Lower leg skin (tissue), 4 donors: ENCODE measurements at regions not wholly inside any gene's neighbourhood (a gene's known extent, or its start where the extent isn't known, plus 50 kb on each side); places are given as distances from the start of the nearest gene placed in this dataset.

ENCODE experiments used
- DNase-seq, 2 donors: peaks; one replicate each; pipeline ENCODE4 v3.0.0-alpha.2; 2019; ENCODE audit warnings: low spot score in 2 of 2
- H3K4me3 ChIP-seq: fragments of 200-600 bp; sonication (generic); 2 replicates; pipeline ENCODE4 v1.5.1; 2017; ENCODE audit warnings: mild to moderate bottlenecking, low read depth; ENCODE audit not compliant: poor library complexity, severe bottlenecking
- CTCF ChIP-seq, 3 donors: fragments of 450-650 bp; IDR thresholded peaks; one replicate each; pipeline ENCODE4 v1.5.1; 2016; ENCODE audit warnings: antibody characterized with exemption in 3 of 3, mild to moderate bottlenecking in 3 of 3, moderate library complexity in 2 of 3
- POLR2A ChIP-seq, 2 donors: fragments of 450-650 bp; IDR thresholded peaks; one replicate each; pipeline ENCODE4 v1.6.1; 2016 to 2017; ENCODE audit warnings: antibody characterized with exemption in 2 of 2, mild to moderate bottlenecking in 1 of 2, moderate library complexity in 1 of 2
- WGBS, 2 donors: methylation state at CpG; one replicate each; pipeline ENCODE4 v1.1.5; 2018; 5-methylcytosine and 5-hydroxymethylcytosine counted together
- intact Hi-C: fragments of 100-400 bp; cut with DNase I; formaldehyde crosslinking; loops from one replicate; pipeline ENCODE4 v1.15.0; 2023; ENCODE audit warnings: low total_unique reads

- intact Hi-C loops: no loop called here
- H3K4me3 ChIP-seq: no peak overlapping the region
- TF ChIP-seq POLR2A (IDR thresholded peaks at IDR 0.05): no peak
- TF ChIP-seq CTCF (IDR thresholded peaks at IDR 0.05): no peak
- 96 to 98% methylated on average over 3 of the region's 3 CpGs for WGBS, 2 donors
- no peak for DNase-seq
These were observed 62.7 kb downstream of the NPTX2 start for GRCh38 chr7:98679741-98680140.

GRCh38 chr7:98681511-98681910 is 64.4 kb downstream of the NPTX2 start:
- intact Hi-C loops: no loop called here
- WGBS, 2 donors: 25 to 32% methylated on average over 6 of the region's 6 CpGs
- DNase-seq: no peak
- no peak for TF ChIP-seq POLR2A (IDR thresholded peaks at IDR 0.05)
- no peak for TF ChIP-seq CTCF (IDR thresholded peaks at IDR 0.05)
- no peak overlapping the region for H3K4me3 ChIP-seq

GRCh38 chr7:98681951-98682350 is 64.9 kb downstream of the NPTX2 start:
- intact Hi-C loops: no loop called here
- 7 to 12% methylated on average over 15 of the region's 15 CpGs for WGBS, 2 donors
- TF ChIP-seq CTCF (IDR thresholded peaks at IDR 0.05) (no peak), POLR2A (IDR thresholded peaks at IDR 0.05) (no peak)

GRCh38 chr7:98683514-98683913 is 66.4 kb downstream of the NPTX2 start:
- TF ChIP-seq POLR2A (IDR thresholded peaks at IDR 0.05) (no peak), CTCF (IDR thresholded peaks at IDR 0.05) (no peak)
- WGBS, 2 donors: 71 to 72% methylated on average over 2 of the region's 2 CpGs
- H3K4me3 ChIP-seq: no peak overlapping the region
- intact Hi-C loops: no loop called here
- no peak for DNase-seq

More at GRCh38 chr7:98681951-98682350, 64.9 kb downstream of the NPTX2 start:
- no peak for DNase-seq
- H3K4me3 ChIP-seq: no peak overlapping the region

GRCh38 chr7:98685541-98685940 is 68.5 kb downstream of the NPTX2 start:
- 77 to 79% methylated on average over 8 of the region's 8 CpGs for WGBS, 2 donors
- intact Hi-C loops: no loop called here
- TF ChIP-seq POLR2A (IDR thresholded peaks at IDR 0.05): no peak
- no peak for TF ChIP-seq CTCF (IDR thresholded peaks at IDR 0.05)
- no peak overlapping the region for H3K4me3 ChIP-seq
- DNase-seq: no peak

GRCh38 chr7:98686466-98687080 is 69.5 kb downstream of the NPTX2 start:
- intact Hi-C loops: no loop called here
- 35 to 45% methylated on average over 4 of the region's 4 CpGs for WGBS, 2 donors
- DNase-seq: no peak
- TF ChIP-seq CTCF (IDR thresholded peaks at IDR 0.05) (no peak), POLR2A (IDR thresholded peaks at IDR 0.05) (no peak)
- H3K4me3 ChIP-seq: no peak overlapping the region
